ENCODE measurements at regions not wholly inside any gene's neighbourhood (a gene's known extent, or its start where the extent isn't known, plus 50 kb on each side); places are given as distances from the start of the nearest gene placed in this dataset.

DNA sequence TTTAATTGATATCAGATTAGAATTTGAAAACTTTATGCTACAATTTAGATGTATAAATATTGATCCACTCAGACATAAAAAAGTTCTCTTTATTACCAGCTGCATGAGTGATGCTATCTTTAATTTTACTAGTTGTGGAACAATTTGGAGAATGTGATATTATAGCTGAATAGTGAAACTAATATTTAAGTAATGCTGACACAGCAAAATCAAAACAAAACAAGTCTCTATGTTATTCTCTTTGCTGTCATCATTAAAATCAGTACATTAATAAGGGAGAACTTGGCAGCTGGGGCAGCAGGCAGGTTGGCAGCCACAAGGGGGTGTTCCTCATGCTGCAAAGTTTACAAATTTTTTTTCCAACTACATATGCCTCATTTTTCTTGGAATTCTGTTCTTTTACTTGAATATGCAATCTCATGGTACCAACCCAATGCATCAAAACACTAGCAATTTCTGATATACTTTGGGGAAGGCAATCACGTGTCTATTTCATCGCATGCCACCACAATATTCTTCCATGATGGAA lies 585.3 kb downstream of the FGF9 start:
- no TSS peak for BruUV-seq (replicated peaks)
- Histone ChIP-seq H3K9ac (ENCODE audit: low read length) (no peak overlapping the region), H3K4me2 (ENCODE audit: low read length) (no peak overlapping the region), H3K9me3 (ENCODE audit: low read length) (no peaks in the 10 kb centered on the region), H3K4me3 (ENCODE audit: low read length) (no peak overlapping the region), H2AFZ (ENCODE audit: low read length) (no peak overlapping the region), H3K9me2 (replicated peaks; ENCODE audit: low read length) (no peaks in the 10 kb centered on the region), H4K20me1 (ENCODE audit: low read length) (no peaks in the 10 kb centered on the region), H3K27me3 (ENCODE audit: low read length) (peaks cover 4% of the 10 kb centered on the region; the same call in 1 of the 2 replicates), H3K36me3 (ENCODE audit: low read depth, low read length) (no peaks in the 10 kb centered on the region), H3K79me2 (ENCODE audit: low read length) (no peaks in the 10 kb centered on the region), H3K27ac (ENCODE audit: low read length) (no peak overlapping the region), H3K4me1 (ENCODE audit: insufficient read depth, low read length) (no peaks in the 10 kb centered on the region), H3F3A (ENCODE audit: low read length, unreplicated experiment) (no peaks in the 10 kb centered on the region)
- DNase-seq (no peak), ATAC-seq (no peak)
- TF ChIP-seq, protein P1, sequence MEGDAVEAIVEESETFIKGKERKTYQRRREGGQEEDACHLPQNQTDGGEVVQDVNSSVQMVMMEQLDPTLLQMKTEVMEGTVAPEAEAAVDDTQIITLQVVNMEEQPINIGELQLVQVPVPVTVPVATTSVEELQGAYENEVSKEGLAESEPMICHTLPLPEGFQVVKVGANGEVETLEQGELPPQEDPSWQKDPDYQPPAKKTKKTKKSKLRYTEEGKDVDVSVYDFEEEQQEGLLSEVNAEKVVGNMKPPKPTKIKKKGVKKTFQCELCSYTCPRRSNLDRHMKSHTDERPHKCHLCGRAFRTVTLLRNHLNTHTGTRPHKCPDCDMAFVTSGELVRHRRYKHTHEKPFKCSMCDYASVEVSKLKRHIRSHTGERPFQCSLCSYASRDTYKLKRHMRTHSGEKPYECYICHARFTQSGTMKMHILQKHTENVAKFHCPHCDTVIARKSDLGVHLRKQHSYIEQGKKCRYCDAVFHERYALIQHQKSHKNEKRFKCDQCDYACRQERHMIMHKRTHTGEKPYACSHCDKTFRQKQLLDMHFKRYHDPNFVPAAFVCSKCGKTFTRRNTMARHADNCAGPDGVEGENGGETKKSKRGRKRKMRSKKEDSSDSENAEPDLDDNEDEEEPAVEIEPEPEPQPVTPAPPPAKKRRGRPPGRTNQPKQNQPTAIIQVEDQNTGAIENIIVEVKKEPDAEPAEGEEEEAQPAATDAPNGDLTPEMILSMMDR (conservative IDR thresholded peaks at IDR 0.05; ENCODE audit: low read depth, low read length) = no peak; the same call in 1 of the 2 replicates
- TF ChIP-seq EZH2phosphoT487 (IDR thresholded peaks at IDR 0.05; ENCODE audit: borderline replicate concordance, low read length) = no peak
- no peak for TF ChIP-seq EZH2 (IDR thresholded peaks at IDR 0.05; ENCODE audit: low read length, unreplicated experiment)
- intact Hi-C loops (cut with micrococcal nuclease) = no loop called here
- POLR2A ChIA-PET (ENCODE audit: unreplicated experiment) = no interaction called here
- CTCF ChIA-PET = no interaction called here

DNA sequence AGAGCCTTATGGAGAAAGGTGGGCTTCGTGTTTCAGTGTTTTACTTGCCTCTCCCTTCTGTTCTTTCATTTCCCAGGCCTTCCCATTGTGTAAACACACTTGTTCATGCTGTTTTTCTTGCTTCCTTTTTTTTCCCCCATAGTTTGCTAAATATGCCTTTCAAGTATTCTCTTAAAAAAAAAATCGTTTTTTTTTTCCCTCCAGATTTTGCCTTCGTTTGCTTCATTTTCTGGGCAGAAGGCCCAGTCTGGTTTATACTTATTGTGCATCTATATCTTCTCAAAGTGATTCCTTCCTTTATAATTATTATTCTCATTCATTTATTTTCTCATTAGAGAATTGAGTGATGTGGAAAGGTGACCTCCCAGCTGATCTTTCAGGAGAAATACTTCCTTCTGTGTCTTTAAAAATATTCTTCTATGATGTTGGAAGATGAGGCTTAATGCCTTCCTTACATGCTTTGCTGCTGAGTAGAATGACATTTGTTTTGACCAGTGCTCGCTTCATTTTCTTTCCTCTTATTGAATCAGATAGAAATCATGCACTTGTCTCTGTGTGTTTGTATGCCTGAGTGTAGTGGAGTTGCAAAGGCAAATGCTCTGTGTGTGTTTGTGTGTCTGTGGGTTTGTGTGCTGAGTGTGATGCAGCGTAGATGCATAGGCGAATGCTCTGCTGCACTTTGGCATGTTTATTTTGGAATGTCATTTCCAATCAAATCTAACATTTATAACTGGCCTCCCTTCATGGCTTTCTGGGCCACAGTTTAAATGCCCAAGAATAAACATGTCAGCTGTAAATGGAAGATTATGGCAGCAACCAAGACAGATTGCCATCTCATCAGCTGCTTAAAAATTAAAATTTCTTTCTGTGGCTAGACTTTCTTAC lies 591.4 kb downstream of the FGF9 start:
- no peaks in the 10 kb centered on the region for H3K27me3 ChIP-seq (ENCODE audit: low read length)
- no peak overlapping the region for H3K9ac ChIP-seq (ENCODE audit: low read length)
- POLR2A ChIA-PET (ENCODE audit: unreplicated experiment) = no interaction called here
- intact Hi-C loops (cut with micrococcal nuclease) = no loop called here
- no TSS peak for BruUV-seq (replicated peaks)
- no peak for DNase-seq
- no peaks in the 10 kb centered on the region for H3K9me3 ChIP-seq (ENCODE audit: low read length)
- H3K9me2 ChIP-seq (replicated peaks; ENCODE audit: low read length) = no peaks in the 10 kb centered on the region
- TF ChIP-seq, protein P1 (conservative IDR thresholded peaks at IDR 0.05; ENCODE audit: low read depth, low read length) = no peak
- no peak for TF ChIP-seq EZH2phosphoT487 (IDR thresholded peaks at IDR 0.05; ENCODE audit: borderline replicate concordance, low read length)
- no peak for TF ChIP-seq EZH2 (IDR thresholded peaks at IDR 0.05; ENCODE audit: low read length, unreplicated experiment)
- no peaks in the 10 kb centered on the region for H3F3A ChIP-seq (ENCODE audit: low read length, unreplicated experiment)
- H3K4me3 ChIP-seq (ENCODE audit: low read length) = no peak overlapping the region
- no peaks in the 10 kb centered on the region for H3K4me1 ChIP-seq (ENCODE audit: insufficient read depth, low read length)
- no peak overlapping the region for H2AFZ ChIP-seq (ENCODE audit: low read length)
- H3K4me2 ChIP-seq (ENCODE audit: low read length) = no peak overlapping the region
- CTCF ChIA-PET = no interaction called here
- H3K27ac ChIP-seq (ENCODE audit: low read length) = no peak overlapping the region
- no peaks in the 10 kb centered on the region for H4K20me1 ChIP-seq (ENCODE audit: low read length)
- ATAC-seq = no peak
- H3K36me3 ChIP-seq (ENCODE audit: low read depth, low read length) = no peaks in the 10 kb centered on the region
- H3K79me2 ChIP-seq (ENCODE audit: low read length) = no peaks in the 10 kb centered on the region

DNA sequence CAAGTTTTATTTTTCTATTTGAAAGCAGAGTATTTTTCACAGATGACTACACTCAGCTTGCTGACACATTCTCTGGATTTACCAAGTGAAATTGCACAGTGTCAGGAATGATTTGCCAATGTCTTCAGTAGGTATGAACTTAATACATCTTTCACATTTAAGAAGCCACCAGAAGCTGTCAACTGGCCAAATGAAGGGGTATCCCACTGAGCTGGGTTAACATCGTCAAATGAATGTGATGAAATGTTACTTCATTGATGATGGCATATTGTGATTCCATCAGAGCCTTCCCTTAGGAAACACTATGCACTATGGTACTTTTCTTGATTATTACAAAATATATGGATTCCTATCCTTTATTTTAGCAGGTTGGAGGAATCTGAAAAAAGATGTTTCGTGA lies 592.3 kb downstream of the FGF9 start:
- no peaks in the 10 kb centered on the region for H3K4me1 ChIP-seq (ENCODE audit: insufficient read depth, low read length)
- BruUV-seq (replicated peaks) = no TSS peak
- TF ChIP-seq EZH2phosphoT487 (IDR thresholded peaks at IDR 0.05; ENCODE audit: borderline replicate concordance, low read length) (no peak), EZH2 (IDR thresholded peaks at IDR 0.05; ENCODE audit: low read length, unreplicated experiment) (no peak)
- TF ChIP-seq, protein P1 (conservative IDR thresholded peaks at IDR 0.05; ENCODE audit: low read depth, low read length) = no peak
- DNase-seq (no peak), ATAC-seq (no peak)
- H2AFZ ChIP-seq (ENCODE audit: low read length) = no peak overlapping the region
- H3K79me2 ChIP-seq (ENCODE audit: low read length) = no peaks in the 10 kb centered on the region
- H3F3A ChIP-seq (ENCODE audit: low read length, unreplicated experiment) = no peaks in the 10 kb centered on the region
- intact Hi-C loops (cut with micrococcal nuclease) = no loop called here
- no peaks in the 10 kb centered on the region for H3K9me3 ChIP-seq (ENCODE audit: low read length)
- ChIA-PET POLR2A (ENCODE audit: unreplicated experiment) (no interaction called here), CTCF (no interaction called here)
- H3K27me3 ChIP-seq (ENCODE audit: low read length) = no peaks in the 10 kb centered on the region
- no peaks in the 10 kb centered on the region for H3K36me3 ChIP-seq (ENCODE audit: low read depth, low read length)
- H3K9me2 ChIP-seq (replicated peaks; ENCODE audit: low read length) = no peaks in the 10 kb centered on the region
- H3K4me2 ChIP-seq (ENCODE audit: low read length) = no peak overlapping the region
- no peak overlapping the region for H3K4me3 ChIP-seq (ENCODE audit: low read length)
- no peaks in the 10 kb centered on the region for H4K20me1 ChIP-seq (ENCODE audit: low read length)
- no peak overlapping the region for H3K9ac ChIP-seq (ENCODE audit: low read length)
- H3K27ac ChIP-seq (ENCODE audit: low read length) = no peak overlapping the region
